GM12878 (cell line): ENCODE measurements at regions not wholly inside any gene's neighbourhood (a gene's known extent, or its start where the extent isn't known, plus 50 kb on each side); places are given as distances from the start of the nearest gene placed in this dataset.

Experiments used
- ATAC-seq: fragments of 200-7000 bp; cut with Tn5 transposase; 3 replicates; pipeline ENCODE4 v1.9.1; 2020; ENCODE audit warnings: mild to moderate bottlenecking, moderate library complexity
- BruUV-seq: library from RNA; stranded (reverse); fragments of 400-500 nt; replicated peaks from 2 replicates; lab custom pipeline; 2021; lab: Mats Ljungman, UMichigan
- CTCF ChIA-PET: fragments of 300-600 bp; sonication (Branson Sonifier 250); formaldehyde crosslinking; extraction: SDS; loops from one replicate; lab custom pipeline; 2021; ENCODE audit warnings: inconsistent platforms; lab: Yijun Ruan, JAX
- POLR2A ChIA-PET: fragments of 350-600 bp; formaldehyde crosslinking; extraction: SDS; loops from one replicate; lab custom pipeline; 2021; ENCODE audit warnings: inconsistent platforms; lab: Charles Lee
- RAD21 ChIA-PET: fragments of 300-600 bp; sonication (Branson Sonifier 250); formaldehyde crosslinking; loops from one replicate; lab custom pipeline; 2023; ENCODE audit warnings: antibody characterized with exemption; ENCODE audit not compliant: unreplicated experiment; lab: Charles Lee
- SMC1A ChIA-PET: fragments of 300-600 bp; sonication (Branson Sonifier 250); formaldehyde crosslinking; loops from one replicate; lab custom pipeline; 2023; ENCODE audit not compliant: unreplicated experiment, uncharacterized antibody; lab: Charles Lee
- DNase-seq: peaks from one replicate; pipeline ENCODE4 v3.0.0-alpha.2; 2011; ENCODE audit warnings: low read depth, low spot score
- FAIRE-seq: peaks from 3 replicates; lab custom pipeline; 2011; peaks lifted over from hg19 to GRCh38; lab: Jason Lieb, UNC
- H2AFZ ChIP-seq: 2 replicates; pipeline ENCODE4 v1.6.0; 2011; ENCODE audit warnings: low read depth, low read length, control low read depth; ENCODE audit not compliant: control insufficient read depth
- H3K27ac ChIP-seq: 2 replicates; pipeline ENCODE4 v1.5.1; 2011; ENCODE audit warnings: control low read depth; ENCODE audit not compliant: control insufficient read depth, insufficient read depth
- H3K27me3 ChIP-seq, 2 experiments: replicated peaks in 1 of 2; 2 replicates each; pipeline versions ENCODE4 v1.6.0 to v1.6.1; 2011; ENCODE audit warnings: low read length in 1 of 2; ENCODE audit not compliant: control insufficient read depth in 2 of 2, insufficient read depth in 2 of 2
- H3K36me3 ChIP-seq, 2 experiments: 2 replicates each; pipeline ENCODE4 v1.5.1; 2011; ENCODE audit warnings: low read length in 1 of 2; ENCODE audit not compliant: control insufficient read depth in 2 of 2, insufficient read depth in 2 of 2
- H3K4me1 ChIP-seq: 2 replicates; pipeline ENCODE4 v1.6.1; 2011; ENCODE audit warnings: mild to moderate bottlenecking, low read length, moderate library complexity, mixed read lengths; ENCODE audit not compliant: control insufficient read depth, insufficient read depth
- H3K4me2 ChIP-seq: 2 replicates; pipeline ENCODE4 v1.6.0; 2011; ENCODE audit warnings: control low read depth; ENCODE audit not compliant: control insufficient read depth, insufficient read depth
- H3K4me3 ChIP-seq: fragments of 200-600 bp; sonication (generic); 2 replicates; pipeline ENCODE4 v1.5.1; 2016
- H3K79me2 ChIP-seq: 2 replicates; pipeline ENCODE4 v1.6.0; 2011; ENCODE audit warnings: low read length; ENCODE audit not compliant: control insufficient read depth, insufficient read depth
- H3K9ac ChIP-seq: 2 replicates; pipeline ENCODE4 v1.8.0; 2011; ENCODE audit warnings: low read length, control low read depth, mixed read lengths; ENCODE audit not compliant: control insufficient read depth, insufficient read depth
- H3K9me3 ChIP-seq: replicated peaks from 3 replicates; pipeline ENCODE4 v1.5.1; 2011; ENCODE audit warnings: mild to moderate bottlenecking, low read length; ENCODE audit not compliant: control insufficient read depth, insufficient read depth
- H4K20me1 ChIP-seq: 2 replicates; pipeline ENCODE4 v1.6.0; 2011; ENCODE audit not compliant: control insufficient read depth, insufficient read depth
- BMI1 ChIP-seq: fragments of 450-650 bp; IDR thresholded peaks from 2 replicates; pipeline ENCODE4 v1.6.1; 2016; ENCODE audit warnings: mild to moderate bottlenecking, moderate library complexity, borderline replicate concordance
- BRCA1 ChIP-seq: IDR thresholded peaks from 2 replicates; pipeline ENCODE4 v1.6.1; 2011; ENCODE audit warnings: low read depth, low read length, improper control_type of control experiment
- CBFB ChIP-seq: IDR thresholded peaks from 2 replicates; pipeline ENCODE4 v1.6.1; 2016; ENCODE audit warnings: antibody characterized with exemption, low read depth
- FOS ChIP-seq: IDR thresholded peaks from 3 replicates; pipeline ENCODE4 v1.6.1; 2011; ENCODE audit warnings: borderline replicate concordance; ENCODE audit not compliant: insufficient read length; ENCODE audit errors: extremely low read depth
- PAX5 ChIP-seq: IDR thresholded peaks from 2 replicates; pipeline ENCODE4 v1.6.1; 2011; ENCODE audit warnings: low read depth, low read length, borderline replicate concordance
- POLR2A ChIP-seq: IDR thresholded peaks from 2 replicates; pipeline ENCODE4 v1.6.1; 2011; ENCODE audit warnings: low read depth, mild to moderate bottlenecking, low read length
- POU2F2 ChIP-seq: IDR thresholded peaks from 3 replicates; pipeline ENCODE4 v1.6.1; 2011; ENCODE audit warnings: low read depth, mild to moderate bottlenecking, low read length, borderline replicate concordance
- RB1 ChIP-seq: fragments of 450-650 bp; formaldehyde crosslinking; IDR thresholded peaks from 2 replicates; pipeline ENCODE4 v1.6.1; 2017; ENCODE audit warnings: mild to moderate bottlenecking, borderline replicate concordance
- SMARCA5 ChIP-seq: fragments of 450-650 bp; IDR thresholded peaks from 2 replicates; pipeline ENCODE4 v1.6.1; 2017; ENCODE audit warnings: mild to moderate bottlenecking
- WGBS: methylation state at CpG from one replicate; pipeline ENCODE4 v1.1.6; 2016; ENCODE audit warnings: low lambda C conversion rate; ENCODE audit not compliant: insufficient replicate concordance, insufficient coverage; ENCODE audit errors: missing lambda C conversion rate; 5-methylcytosine and 5-hydroxymethylcytosine counted together
- in situ Hi-C: fragments of 300-500 bp; cut with MboI; formaldehyde crosslinking; loops from 9 replicates; pipeline ENCODE4 v1.14.3; 2018; ENCODE audit warnings: mixed read lengths
- intact Hi-C: fragments of 100-400 bp; cut with micrococcal nuclease; formaldehyde crosslinking; loops from one replicate; pipeline ENCODE4 v1.14.2; 2022; ENCODE audit not compliant: unreplicated experiment
- TF ChIP-seq, protein P1 (sequence below): IDR thresholded peaks from 2 replicates; pipeline ENCODE4 v1.6.1; 2012; ENCODE audit warnings: improper control_type of control experiment, low read depth, low read length; ENCODE audit not compliant: insufficient replicate concordance
- TF ChIP-seq, protein P2 (sequence below): fragments of 450-650 bp; IDR thresholded peaks from 2 replicates; pipeline ENCODE4 v1.6.1; 2017; ENCODE audit warnings: low read depth, mild to moderate bottlenecking, moderate library complexity
- TF ChIP-seq, protein P3 (sequence below): IDR thresholded peaks from 2 replicates; pipeline ENCODE4 v1.6.1; 2011; ENCODE audit warnings: borderline replicate concordance, low read depth, mild to moderate bottlenecking, moderate library complexity, mixed read lengths, low read length; ENCODE audit not compliant: insufficient read depth; ENCODE audit errors: extremely low read length

DNA sequence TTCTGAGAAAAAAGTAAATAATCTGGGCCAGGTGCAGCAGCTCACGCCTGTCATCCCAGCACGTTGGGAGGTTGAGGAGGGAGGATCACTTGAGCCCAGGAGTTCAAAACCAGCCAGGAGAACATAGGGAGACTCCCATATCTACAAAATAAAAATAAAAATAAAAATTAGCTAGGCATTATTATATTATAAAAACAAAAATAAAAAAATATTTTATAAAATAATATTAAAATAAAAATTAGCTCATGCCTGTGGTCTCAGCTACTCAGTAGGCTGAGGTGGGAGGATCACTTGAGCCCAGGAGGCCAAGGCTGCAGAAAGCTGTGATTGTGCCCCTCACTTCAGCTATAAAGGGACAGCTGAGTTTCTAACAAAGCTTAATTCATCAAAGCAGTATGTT is 362.9 kb downstream of the SMOC2 start:
- Histone ChIP-seq H3K27ac (no peak overlapping the region), H4K20me1 (no peaks in the 10 kb centered on the region), H3K27me3 (no peaks in the 10 kb centered on the region), H3K4me1 (no peaks in the 10 kb centered on the region), H3K9me3 (no peaks in the 10 kb centered on the region), H3K36me3 (no peaks in the 10 kb centered on the region), H3K9ac (no peak overlapping the region), H3K4me2 (no peak overlapping the region), H3K79me2 (no peaks in the 10 kb centered on the region), H2AFZ (no peak overlapping the region), H3K4me3 (no peak overlapping the region)
- RAD21 ChIA-PET, result no interaction called here
- FAIRE-seq (no peak), ATAC-seq (no peak), DNase-seq (no peak)
- SMC1A ChIA-PET, result interaction anchor here (1.2 kb wide), 1 partner anchor 63 kb away, joined by 3 read pairs; no protein-coding TSS in a partner anchor
- CTCF ChIA-PET, result no interaction called here
- TF ChIP-seq BRCA1, result no peak
- TF ChIP-seq SMARCA5, result no peak
- TF ChIP-seq CBFB, result no peak
- TF ChIP-seq BMI1, result no peak
- no peak for TF ChIP-seq RB1
- no peak for TF ChIP-seq POU2F2
- TF ChIP-seq, protein P1, sequence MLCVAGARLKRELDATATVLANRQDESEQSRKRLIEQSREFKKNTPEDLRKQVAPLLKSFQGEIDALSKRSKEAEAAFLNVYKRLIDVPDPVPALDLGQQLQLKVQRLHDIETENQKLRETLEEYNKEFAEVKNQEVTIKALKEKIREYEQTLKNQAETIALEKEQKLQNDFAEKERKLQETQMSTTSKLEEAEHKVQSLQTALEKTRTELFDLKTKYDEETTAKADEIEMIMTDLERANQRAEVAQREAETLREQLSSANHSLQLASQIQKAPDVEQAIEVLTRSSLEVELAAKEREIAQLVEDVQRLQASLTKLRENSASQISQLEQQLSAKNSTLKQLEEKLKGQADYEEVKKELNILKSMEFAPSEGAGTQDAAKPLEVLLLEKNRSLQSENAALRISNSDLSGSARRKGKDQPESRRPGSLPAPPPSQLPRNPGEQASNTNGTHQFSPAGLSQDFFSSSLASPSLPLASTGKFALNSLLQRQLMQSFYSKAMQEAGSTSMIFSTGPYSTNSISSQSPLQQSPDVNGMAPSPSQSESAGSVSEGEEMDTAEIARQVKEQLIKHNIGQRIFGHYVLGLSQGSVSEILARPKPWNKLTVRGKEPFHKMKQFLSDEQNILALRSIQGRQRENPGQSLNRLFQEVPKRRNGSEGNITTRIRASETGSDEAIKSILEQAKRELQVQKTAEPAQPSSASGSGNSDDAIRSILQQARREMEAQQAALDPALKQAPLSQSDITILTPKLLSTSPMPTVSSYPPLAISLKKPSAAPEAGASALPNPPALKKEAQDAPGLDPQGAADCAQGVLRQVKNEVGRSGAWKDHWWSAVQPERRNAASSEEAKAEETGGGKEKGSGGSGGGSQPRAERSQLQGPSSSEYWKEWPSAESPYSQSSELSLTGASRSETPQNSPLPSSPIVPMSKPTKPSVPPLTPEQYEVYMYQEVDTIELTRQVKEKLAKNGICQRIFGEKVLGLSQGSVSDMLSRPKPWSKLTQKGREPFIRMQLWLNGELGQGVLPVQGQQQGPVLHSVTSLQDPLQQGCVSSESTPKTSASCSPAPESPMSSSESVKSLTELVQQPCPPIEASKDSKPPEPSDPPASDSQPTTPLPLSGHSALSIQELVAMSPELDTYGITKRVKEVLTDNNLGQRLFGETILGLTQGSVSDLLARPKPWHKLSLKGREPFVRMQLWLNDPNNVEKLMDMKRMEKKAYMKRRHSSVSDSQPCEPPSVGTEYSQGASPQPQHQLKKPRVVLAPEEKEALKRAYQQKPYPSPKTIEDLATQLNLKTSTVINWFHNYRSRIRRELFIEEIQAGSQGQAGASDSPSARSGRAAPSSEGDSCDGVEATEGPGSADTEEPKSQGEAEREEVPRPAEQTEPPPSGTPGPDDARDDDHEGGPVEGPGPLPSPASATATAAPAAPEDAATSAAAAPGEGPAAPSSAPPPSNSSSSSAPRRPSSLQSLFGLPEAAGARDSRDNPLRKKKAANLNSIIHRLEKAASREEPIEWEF, result no peak
- TF ChIP-seq POLR2A, result no peak
- TF ChIP-seq PAX5, result no peak
- TF ChIP-seq, protein P2, sequence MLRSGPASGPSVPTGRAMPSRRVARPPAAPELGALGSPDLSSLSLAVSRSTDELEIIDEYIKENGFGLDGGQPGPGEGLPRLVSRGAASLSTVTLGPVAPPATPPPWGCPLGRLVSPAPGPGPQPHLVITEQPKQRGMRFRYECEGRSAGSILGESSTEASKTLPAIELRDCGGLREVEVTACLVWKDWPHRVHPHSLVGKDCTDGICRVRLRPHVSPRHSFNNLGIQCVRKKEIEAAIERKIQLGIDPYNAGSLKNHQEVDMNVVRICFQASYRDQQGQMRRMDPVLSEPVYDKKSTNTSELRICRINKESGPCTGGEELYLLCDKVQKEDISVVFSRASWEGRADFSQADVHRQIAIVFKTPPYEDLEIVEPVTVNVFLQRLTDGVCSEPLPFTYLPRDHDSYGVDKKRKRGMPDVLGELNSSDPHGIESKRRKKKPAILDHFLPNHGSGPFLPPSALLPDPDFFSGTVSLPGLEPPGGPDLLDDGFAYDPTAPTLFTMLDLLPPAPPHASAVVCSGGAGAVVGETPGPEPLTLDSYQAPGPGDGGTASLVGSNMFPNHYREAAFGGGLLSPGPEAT, result no peak
- TF ChIP-seq, protein P3, sequence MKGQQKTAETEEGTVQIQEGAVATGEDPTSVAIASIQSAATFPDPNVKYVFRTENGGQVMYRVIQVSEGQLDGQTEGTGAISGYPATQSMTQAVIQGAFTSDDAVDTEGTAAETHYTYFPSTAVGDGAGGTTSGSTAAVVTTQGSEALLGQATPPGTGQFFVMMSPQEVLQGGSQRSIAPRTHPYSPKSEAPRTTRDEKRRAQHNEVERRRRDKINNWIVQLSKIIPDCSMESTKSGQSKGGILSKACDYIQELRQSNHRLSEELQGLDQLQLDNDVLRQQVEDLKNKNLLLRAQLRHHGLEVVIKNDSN, result no peak
- no peak for TF ChIP-seq FOS
- intact Hi-C loops (no loop called here), in situ Hi-C loops (no loop called here)
- POLR2A ChIA-PET, result no interaction called here
- no TSS peak for BruUV-seq
- WGBS, result 5% methylated on average over 2 of the region's 2 CpGs
